Cardiac muscle cell (in vitro differentiated cells and primary cell): ENCODE measurements at regions not wholly inside any gene's neighbourhood (a gene's known extent, or its start where the extent isn't known, plus 50 kb on each side); places are given as distances from the start of the nearest gene placed in this dataset.

Experiments
- DNase-seq, 2 donors: peaks; one replicate each; pipeline versions ENCODE4 v3.0.0 to v3.0.0-alpha.2; 2010 to 2017; ENCODE audit warnings: low read depth in 1 of 2, low spot score in 1 of 2
- H3K27ac ChIP-seq: fragments of 200-600 bp; sonication (generic); 2 replicates; pipeline ENCODE4 v1.5.1; 2016
- H3K27me3 ChIP-seq: fragments of 200-600 bp; sonication (generic); 2 replicates; pipeline ENCODE4 v1.6.0; 2016; ENCODE audit warnings: control low read depth
- H3K36me3 ChIP-seq: fragments of 200-600 bp; sonication (generic); 2 replicates; pipeline ENCODE4 v1.5.1; 2016; ENCODE audit warnings: control low read depth
- H3K4me1 ChIP-seq: fragments of 200-600 bp; sonication (generic); 2 replicates; pipeline ENCODE4 v1.8.1; 2017; ENCODE audit warnings: low read depth, mild to moderate bottlenecking, mixed run types
- H3K4me3 ChIP-seq: fragments of 200-600 bp; sonication (generic); 2 replicates; pipeline ENCODE4 v1.5.1; 2016; ENCODE audit warnings: mild to moderate bottlenecking
- H3K9me3 ChIP-seq: fragments of 200-600 bp; sonication (generic); 2 replicates; pipeline ENCODE4 v1.5.1; 2017; ENCODE audit warnings: low read depth, mild to moderate bottlenecking, control low read depth
- TF ChIP-seq, protein P1 (sequence below): IDR thresholded peaks from 2 replicates; pipeline ENCODE4 v1.5.1; 2012; ENCODE audit warnings: low read depth, mild to moderate bottlenecking, low read length

DNA sequence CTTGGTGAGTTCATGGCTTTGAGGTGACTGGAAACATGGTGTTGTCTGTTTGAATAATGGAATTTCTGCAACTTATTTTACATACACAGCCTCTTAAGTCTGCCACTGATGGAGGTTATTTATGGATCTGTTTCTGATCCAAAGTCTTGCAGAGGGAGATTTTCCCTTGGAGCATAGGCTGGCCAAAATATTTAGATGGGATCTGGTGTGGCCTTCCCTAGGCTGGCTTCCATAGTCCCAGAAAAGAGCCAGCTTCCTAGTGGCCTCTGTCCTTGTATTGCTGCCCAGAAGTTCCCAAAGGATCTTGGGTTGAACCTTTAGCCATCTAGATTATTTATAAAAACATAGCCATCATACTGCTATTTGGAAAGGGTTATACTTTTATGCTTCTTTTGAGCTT lies 491.1 kb upstream of the RGS6 start:
- TF ChIP-seq, protein P1, sequence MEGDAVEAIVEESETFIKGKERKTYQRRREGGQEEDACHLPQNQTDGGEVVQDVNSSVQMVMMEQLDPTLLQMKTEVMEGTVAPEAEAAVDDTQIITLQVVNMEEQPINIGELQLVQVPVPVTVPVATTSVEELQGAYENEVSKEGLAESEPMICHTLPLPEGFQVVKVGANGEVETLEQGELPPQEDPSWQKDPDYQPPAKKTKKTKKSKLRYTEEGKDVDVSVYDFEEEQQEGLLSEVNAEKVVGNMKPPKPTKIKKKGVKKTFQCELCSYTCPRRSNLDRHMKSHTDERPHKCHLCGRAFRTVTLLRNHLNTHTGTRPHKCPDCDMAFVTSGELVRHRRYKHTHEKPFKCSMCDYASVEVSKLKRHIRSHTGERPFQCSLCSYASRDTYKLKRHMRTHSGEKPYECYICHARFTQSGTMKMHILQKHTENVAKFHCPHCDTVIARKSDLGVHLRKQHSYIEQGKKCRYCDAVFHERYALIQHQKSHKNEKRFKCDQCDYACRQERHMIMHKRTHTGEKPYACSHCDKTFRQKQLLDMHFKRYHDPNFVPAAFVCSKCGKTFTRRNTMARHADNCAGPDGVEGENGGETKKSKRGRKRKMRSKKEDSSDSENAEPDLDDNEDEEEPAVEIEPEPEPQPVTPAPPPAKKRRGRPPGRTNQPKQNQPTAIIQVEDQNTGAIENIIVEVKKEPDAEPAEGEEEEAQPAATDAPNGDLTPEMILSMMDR = no peak
- Histone ChIP-seq H3K9me3 (no peaks in the 10 kb centered on the region), H3K4me1 (no peaks in the 10 kb centered on the region), H3K4me3 (no peak overlapping the region), H3K27ac (no peak overlapping the region), H3K27me3 (no peaks in the 10 kb centered on the region), H3K36me3 (no peaks in the 10 kb centered on the region)
- no peak for DNase-seq

DNA sequence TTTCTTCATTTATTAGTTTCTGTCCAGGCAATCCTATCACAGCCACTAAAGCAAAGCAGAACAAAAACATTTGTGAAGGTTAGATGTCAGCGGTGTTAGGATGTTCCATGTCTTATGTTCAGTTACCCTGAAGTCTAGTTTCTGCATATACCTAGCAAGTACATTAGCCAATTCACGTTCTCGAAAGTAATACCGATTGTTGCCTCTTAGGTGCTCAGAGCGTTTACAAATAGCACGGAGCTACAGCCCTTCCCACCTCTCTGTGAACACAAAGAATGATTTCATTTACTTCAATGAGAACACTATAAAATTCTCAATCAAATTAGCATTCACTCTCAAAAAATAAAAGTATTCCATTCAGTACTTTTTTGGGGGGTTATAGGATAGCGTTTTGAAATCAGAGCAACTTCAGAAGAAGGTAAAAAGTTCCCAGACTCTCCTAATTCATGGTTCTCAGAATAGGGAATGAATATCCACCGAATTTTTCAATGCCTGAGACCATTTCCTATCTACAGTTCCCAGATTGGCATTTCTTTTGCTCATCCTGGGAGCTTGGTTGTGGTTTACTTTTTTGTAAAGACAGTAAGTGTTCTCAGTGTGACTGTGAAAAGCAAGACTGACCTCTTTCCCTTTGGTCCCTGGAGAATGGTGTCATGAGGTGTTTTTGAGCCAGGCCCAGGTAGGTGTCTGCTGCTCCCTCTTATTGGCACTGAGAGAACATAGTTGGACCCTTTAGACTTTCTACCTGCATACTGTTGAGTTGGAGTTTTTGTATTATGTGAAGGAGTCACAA lies 488.0 kb upstream of the RGS6 start:
- TF ChIP-seq, protein P1 = no peak
- no peaks in the 10 kb centered on the region for H3K4me1 ChIP-seq
- H3K36me3 ChIP-seq = no peaks in the 10 kb centered on the region
- DNase-seq = no peak
- no peaks in the 10 kb centered on the region for H3K27me3 ChIP-seq
- H3K9me3 ChIP-seq = no peaks in the 10 kb centered on the region
- no peak overlapping the region for H3K27ac ChIP-seq
- H3K4me3 ChIP-seq = no peak overlapping the region

DNA sequence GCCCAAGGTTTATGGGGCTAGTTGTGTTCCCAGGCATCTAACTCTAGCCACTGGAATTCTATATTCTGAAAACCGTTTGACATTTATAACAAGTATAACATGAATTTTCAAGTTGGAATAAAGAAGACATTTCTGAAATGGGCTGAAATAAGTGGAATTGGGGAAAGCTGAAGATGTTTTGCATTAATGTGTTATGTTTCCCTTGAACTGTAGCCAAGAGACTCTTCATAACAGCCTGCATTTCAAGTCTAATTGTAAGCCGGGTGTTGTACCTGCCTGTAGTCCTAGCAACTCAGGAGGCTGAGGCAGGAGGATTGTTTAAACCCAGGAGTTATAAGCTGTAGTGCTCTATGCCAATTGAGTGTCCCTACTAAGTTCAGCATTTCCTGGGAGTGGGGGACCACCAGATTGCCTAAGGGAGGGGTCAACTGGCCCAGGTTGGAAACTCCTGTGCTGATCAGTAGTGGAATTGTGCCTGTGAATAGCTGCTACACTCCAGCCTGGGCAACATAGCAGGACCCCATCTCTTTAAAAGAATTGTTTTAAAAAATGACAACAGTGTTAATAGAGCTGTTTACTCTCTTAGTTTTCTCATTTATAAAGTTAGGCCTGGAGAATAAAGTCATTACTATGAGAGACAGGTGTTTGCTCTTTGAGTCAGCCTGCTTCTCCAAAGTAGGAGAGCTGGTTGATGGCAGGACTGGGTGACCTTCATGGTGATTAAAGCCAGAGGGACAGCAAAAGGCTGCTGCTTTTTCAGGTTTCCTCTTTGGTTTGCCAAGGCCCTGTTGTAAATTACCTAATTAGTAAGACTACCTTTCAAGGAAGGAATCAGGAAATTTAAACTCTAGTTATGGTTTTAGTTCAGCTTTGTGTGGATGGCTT lies 483.6 kb upstream of the RGS6 start:
- DNase-seq = no peak
- no peak overlapping the region for H3K27ac ChIP-seq
- H3K27me3 ChIP-seq = no peaks in the 10 kb centered on the region
- H3K4me3 ChIP-seq = no peak overlapping the region
- H3K36me3 ChIP-seq = no peaks in the 10 kb centered on the region
- no peaks in the 10 kb centered on the region for H3K4me1 ChIP-seq
- TF ChIP-seq, protein P1 = no peak
- H3K9me3 ChIP-seq = no peaks in the 10 kb centered on the region

DNA sequence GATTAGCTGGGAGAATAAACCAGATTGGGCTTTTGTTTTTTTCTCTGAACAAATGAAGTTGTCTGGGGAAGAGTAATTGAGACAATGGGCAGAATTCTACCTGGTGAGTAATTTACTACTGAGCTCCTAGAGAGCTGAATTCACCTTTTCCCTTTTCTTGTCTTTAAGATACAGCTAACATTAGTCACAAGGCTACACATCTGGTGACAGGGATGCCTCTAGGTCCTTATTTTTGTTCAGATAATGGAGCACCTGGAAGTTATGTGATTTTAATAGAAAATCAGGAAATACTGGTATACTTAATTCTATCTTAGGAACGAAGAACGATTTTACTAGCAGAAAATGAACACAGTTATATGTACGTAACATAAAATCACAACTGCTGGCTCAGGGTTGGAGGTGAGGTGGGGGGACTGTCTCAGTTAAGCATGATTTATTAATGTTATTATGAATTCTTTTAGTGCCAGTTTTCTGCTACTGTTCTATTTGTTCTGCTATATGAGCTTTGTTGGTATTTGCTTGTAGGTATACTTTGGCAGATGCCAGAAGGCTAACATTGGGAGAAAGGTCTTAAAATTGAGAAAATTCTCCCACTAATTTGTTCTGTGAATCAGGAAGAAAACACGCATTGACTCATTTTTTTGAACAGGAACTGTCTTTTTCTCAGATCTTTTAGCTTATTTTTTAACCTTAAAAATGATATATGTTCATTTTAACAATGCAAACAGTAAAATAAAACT lies 482.7 kb upstream of the RGS6 start:
- no peaks in the 10 kb centered on the region for H3K4me1 ChIP-seq
- TF ChIP-seq, protein P1 = no peak
- H3K4me3 ChIP-seq = no peak overlapping the region
- no peaks in the 10 kb centered on the region for H3K9me3 ChIP-seq
- DNase-seq = no peak
- H3K27ac ChIP-seq = no peak overlapping the region
- H3K27me3 ChIP-seq = no peaks in the 10 kb centered on the region
- no peaks in the 10 kb centered on the region for H3K36me3 ChIP-seq

DNA sequence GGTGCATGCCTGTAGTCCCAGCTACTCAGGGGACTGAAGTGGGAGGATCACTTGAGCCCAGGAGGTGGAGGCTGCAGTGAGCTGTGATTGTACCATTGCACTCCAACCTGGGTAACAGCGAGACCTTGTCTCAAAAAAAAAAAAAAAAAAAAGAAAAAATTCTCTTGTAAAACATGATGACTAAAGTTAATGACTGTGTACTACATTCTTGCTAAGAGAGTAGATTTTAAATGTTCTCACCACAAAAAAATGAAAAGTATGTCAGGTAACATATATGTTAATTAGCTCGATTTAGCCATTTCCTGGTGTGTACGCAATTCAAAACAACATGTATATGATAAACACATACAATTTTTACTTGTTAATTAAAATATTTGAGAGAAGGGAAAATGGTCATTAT lies 480.7 kb upstream of the RGS6 start:
- TF ChIP-seq, protein P1 = no peak
- no peaks in the 10 kb centered on the region for H3K36me3 ChIP-seq
- no peaks in the 10 kb centered on the region for H3K4me1 ChIP-seq
- DNase-seq = no peak
- no peaks in the 10 kb centered on the region for H3K9me3 ChIP-seq
- H3K27me3 ChIP-seq = no peaks in the 10 kb centered on the region
- no peak overlapping the region for H3K4me3 ChIP-seq
- no peak overlapping the region for H3K27ac ChIP-seq
